Lower leg skin (tissue), 3 donors: ENCODE measurements at regions not wholly inside any gene's neighbourhood (a gene's known extent, or its start where the extent isn't known, plus 50 kb on each side); places are given as distances from the start of the nearest gene placed in this dataset.

Source experiments
- POLR2A ChIP-seq, 2 donors: fragments of 450-650 bp; IDR thresholded peaks; one replicate each; pipeline ENCODE4 v1.6.1; 2016 to 2017; ENCODE audit warnings: antibody characterized with exemption in 2 of 2, mild to moderate bottlenecking in 1 of 2, moderate library complexity in 1 of 2
- TF ChIP-seq, protein P1 (sequence below), 3 donors: fragments of 450-650 bp; IDR thresholded peaks; one replicate each; pipeline ENCODE4 v1.5.1; 2016; ENCODE audit warnings: antibody characterized with exemption in 3 of 3, mild to moderate bottlenecking in 3 of 3, moderate library complexity in 2 of 3

DNA sequence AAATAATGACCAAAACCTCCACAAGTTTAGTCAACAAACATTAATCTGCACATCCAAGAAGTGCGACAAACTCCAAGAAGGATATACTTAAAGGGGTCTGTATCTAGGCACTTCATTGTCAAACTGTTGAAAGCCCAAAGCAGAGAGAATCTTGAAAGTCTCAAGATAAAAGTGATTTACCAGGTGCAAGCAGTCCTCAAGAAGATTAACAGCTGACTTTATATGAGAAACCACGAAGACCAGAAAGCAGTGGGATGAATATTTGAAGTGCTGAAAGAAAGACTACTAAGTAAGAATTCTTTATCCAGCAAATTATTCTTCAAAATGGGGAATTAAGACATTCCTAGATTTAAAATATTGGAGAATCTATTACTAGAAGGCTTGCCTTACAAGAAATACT lies 58.4 kb upstream of the BLCAP start:
- TF ChIP-seq, protein P1, sequence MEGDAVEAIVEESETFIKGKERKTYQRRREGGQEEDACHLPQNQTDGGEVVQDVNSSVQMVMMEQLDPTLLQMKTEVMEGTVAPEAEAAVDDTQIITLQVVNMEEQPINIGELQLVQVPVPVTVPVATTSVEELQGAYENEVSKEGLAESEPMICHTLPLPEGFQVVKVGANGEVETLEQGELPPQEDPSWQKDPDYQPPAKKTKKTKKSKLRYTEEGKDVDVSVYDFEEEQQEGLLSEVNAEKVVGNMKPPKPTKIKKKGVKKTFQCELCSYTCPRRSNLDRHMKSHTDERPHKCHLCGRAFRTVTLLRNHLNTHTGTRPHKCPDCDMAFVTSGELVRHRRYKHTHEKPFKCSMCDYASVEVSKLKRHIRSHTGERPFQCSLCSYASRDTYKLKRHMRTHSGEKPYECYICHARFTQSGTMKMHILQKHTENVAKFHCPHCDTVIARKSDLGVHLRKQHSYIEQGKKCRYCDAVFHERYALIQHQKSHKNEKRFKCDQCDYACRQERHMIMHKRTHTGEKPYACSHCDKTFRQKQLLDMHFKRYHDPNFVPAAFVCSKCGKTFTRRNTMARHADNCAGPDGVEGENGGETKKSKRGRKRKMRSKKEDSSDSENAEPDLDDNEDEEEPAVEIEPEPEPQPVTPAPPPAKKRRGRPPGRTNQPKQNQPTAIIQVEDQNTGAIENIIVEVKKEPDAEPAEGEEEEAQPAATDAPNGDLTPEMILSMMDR (IDR thresholded peaks at IDR 0.05), result no peak
- no peak for TF ChIP-seq POLR2A (IDR thresholded peaks at IDR 0.05)
